BLaER1 treated with 17β-estradiol and CSF1 and Interleukin-3, amounts not matched to agents 10 nM and 100 nM (cell line): ENCODE measurements at regions not wholly inside any gene's neighbourhood (a gene's known extent, or its start where the extent isn't known, plus 50 kb on each side); places are given as distances from the start of the nearest gene placed in this dataset.

ENCODE experiments used
- H3K27ac ChIP-seq, 11 experiments: shearing (Covaris generic); formaldehyde crosslinking; 2 replicates each; pipeline ENCODE4 v1.8.1; 2022
- H3K27me3 ChIP-seq, 11 experiments: shearing (Covaris generic); formaldehyde crosslinking; 2 replicates each; pipeline ENCODE4 v1.8.1; 2022
- H3K36me3 ChIP-seq, 11 experiments: shearing (Covaris generic); formaldehyde crosslinking; 2 replicates each; pipeline ENCODE4 v1.8.1; 2022
- H3K4me1 ChIP-seq, 10 experiments: shearing (Covaris generic); formaldehyde crosslinking; 2 replicates each; pipeline ENCODE4 v1.8.1; 2022
- H3K4me2 ChIP-seq, 11 experiments: shearing (Covaris generic); formaldehyde crosslinking; 2 replicates each; pipeline ENCODE4 v1.8.1; 2022
- H3K4me3 ChIP-seq, 10 experiments: shearing (Covaris generic); formaldehyde crosslinking; 2 replicates each; pipeline ENCODE4 v1.8.1; 2022
- H3K9ac ChIP-seq, 11 experiments: shearing (Covaris generic); formaldehyde crosslinking; 2 replicates each; pipeline ENCODE4 v1.8.1; 2022
- H3K9me3 ChIP-seq, 11 experiments: shearing (Covaris generic); formaldehyde crosslinking; replicated peaks in 1 of 11; 2 replicates each; pipeline ENCODE4 v1.8.1; 2022
- H4K20me1 ChIP-seq, 11 experiments: shearing (Covaris generic); formaldehyde crosslinking; 2 replicates each; pipeline ENCODE4 v1.8.1; 2022
- Cebpa-rat ChIP-seq, 11 experiments: shearing (Covaris generic); IDR thresholded peaks; 2 replicates each; pipeline ENCODE4 v1.8.1; 2022

- Histone ChIP-seq H3K4me2 (no peak overlapping the region), H3K4me1 (no peaks in the 10 kb centered on the region), H3K4me3 (no peak overlapping the region), H4K20me1 (no peaks in the 10 kb centered on the region), H3K9me3 (peaks cover 0 to 12% (median 0%) of the 10 kb centered on the region in 11 experiments; a peak in 1 of 22 replicates), H3K27ac (no peak overlapping the region), H3K9ac (no peak overlapping the region), H3K27me3 (no peaks in the 10 kb centered on the region), H3K36me3 (no peaks in the 10 kb centered on the region)
- TF ChIP-seq Cebpa-rat (IDR thresholded peaks at IDR 0.05), result no peak
Observed at GRCh38 chr9:26462751-26463150, 429.9 kb downstream of the CAAP1 start.

DNA sequence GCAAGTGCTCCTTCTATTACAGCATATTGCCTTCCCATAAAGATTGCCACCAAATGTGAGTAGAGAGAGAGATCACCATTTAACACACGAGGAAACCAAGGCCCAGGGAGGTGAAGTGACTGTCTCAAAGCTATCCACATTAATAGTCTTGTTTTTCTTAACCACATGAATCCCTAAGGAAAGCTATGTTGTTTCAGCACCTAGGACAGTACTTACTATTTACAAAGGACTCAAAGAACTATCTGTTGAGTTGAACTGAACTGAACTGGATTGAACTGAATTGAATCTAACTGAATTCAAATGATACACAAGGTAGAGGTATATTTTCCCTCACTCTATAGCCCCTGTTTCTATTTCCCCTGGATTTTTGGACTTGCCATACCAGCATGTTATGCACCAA, 430.4 kb downstream of the CAAP1 start:
- Histone ChIP-seq H3K36me3 (no peaks in the 10 kb centered on the region), H4K20me1 (no peaks in the 10 kb centered on the region), H3K9ac (no peak overlapping the region), H3K9me3 (peaks cover 0 to 12% (median 0%) of the 10 kb centered on the region in 11 experiments; a peak in 1 of 22 replicates), H3K27me3 (no peaks in the 10 kb centered on the region), H3K4me1 (no peaks in the 10 kb centered on the region), H3K4me2 (no peak overlapping the region), H3K4me3 (no peak overlapping the region), H3K27ac (no peak overlapping the region)
- no peak for TF ChIP-seq Cebpa-rat (IDR thresholded peaks at IDR 0.05)

- no peak overlapping the region for H3K4me3 ChIP-seq
- H3K9ac ChIP-seq, result no peak overlapping the region
- TF ChIP-seq Cebpa-rat (IDR thresholded peaks at IDR 0.05), result no peak
- H3K4me1 ChIP-seq, result no peaks in the 10 kb centered on the region
- no peak overlapping the region for H3K4me2 ChIP-seq
- no peak overlapping the region for H3K27ac ChIP-seq
- H4K20me1 ChIP-seq, result no peaks in the 10 kb centered on the region
- no peaks in the 10 kb centered on the region for H3K36me3 ChIP-seq
- peaks cover 0 to 6% (median 0%) of the 10 kb centered on the region in 11 experiments; a peak in 1 of 22 replicates for H3K9me3 ChIP-seq
- no peaks in the 10 kb centered on the region for H3K27me3 ChIP-seq
Observed at GRCh38 chr9:26460624-26461023, 432.0 kb downstream of the CAAP1 start.

DNA sequence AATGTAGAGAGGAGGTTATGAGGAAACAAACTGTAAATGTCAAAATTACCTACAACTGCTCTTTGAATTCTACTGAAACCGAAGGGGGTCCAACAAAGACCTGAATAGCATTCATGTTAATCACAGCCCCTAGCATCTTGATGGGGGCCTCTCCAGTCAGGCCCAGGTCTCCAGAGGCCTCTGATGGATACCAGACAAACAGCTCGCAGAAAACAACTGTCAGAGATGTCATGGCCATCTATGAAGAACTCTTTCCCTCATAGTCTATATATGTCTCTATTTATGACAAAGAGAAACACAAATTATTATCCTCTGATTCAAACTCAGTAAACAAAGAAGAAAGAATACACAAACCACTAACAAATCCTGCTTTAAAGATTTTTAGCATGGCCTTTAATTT, 432.6 kb downstream of the CAAP1 start:
- no peaks in the 10 kb centered on the region for H3K27me3 ChIP-seq
- H3K9ac ChIP-seq, result no peak overlapping the region
- no peak overlapping the region for H3K27ac ChIP-seq
- no peak overlapping the region for H3K4me3 ChIP-seq
- no peak overlapping the region for H3K4me2 ChIP-seq
- no peaks in the 10 kb centered on the region for H3K4me1 ChIP-seq
- no peaks in the 10 kb centered on the region for H4K20me1 ChIP-seq
- no peak for TF ChIP-seq Cebpa-rat (IDR thresholded peaks at IDR 0.05)
- H3K36me3 ChIP-seq, result no peaks in the 10 kb centered on the region
- no peaks in the 10 kb centered on the region for H3K9me3 ChIP-seq

DNA sequence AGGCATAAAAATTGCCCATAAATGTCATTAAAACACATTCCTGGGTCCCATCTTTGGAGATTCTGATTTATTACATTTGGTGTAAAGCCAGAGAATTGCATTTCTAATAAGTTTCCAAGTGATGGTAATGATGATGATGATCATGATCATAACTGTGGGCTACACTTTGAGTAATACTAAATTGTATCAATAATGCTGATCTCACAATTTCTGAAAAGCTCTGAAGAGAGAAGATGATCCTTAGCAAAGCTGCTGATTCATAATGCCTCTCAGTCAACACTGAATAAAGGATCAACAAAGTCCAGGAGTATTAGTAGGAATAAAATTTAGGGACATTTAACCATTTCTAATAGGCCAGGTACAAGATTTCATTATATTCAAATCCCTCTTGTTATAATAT, 434.5 kb downstream of the CAAP1 start:
- H4K20me1 ChIP-seq, result no peaks in the 10 kb centered on the region
- no peaks in the 10 kb centered on the region for H3K4me1 ChIP-seq
- no peak overlapping the region for H3K27ac ChIP-seq
- no peak overlapping the region for H3K4me2 ChIP-seq
- H3K36me3 ChIP-seq, result no peaks in the 10 kb centered on the region
- TF ChIP-seq Cebpa-rat (IDR thresholded peaks at IDR 0.05), result no peak
- H3K4me3 ChIP-seq, result no peak overlapping the region
- no peaks in the 10 kb centered on the region for H3K9me3 ChIP-seq
- no peak overlapping the region for H3K9ac ChIP-seq
- H3K27me3 ChIP-seq, result no peaks in the 10 kb centered on the region

DNA sequence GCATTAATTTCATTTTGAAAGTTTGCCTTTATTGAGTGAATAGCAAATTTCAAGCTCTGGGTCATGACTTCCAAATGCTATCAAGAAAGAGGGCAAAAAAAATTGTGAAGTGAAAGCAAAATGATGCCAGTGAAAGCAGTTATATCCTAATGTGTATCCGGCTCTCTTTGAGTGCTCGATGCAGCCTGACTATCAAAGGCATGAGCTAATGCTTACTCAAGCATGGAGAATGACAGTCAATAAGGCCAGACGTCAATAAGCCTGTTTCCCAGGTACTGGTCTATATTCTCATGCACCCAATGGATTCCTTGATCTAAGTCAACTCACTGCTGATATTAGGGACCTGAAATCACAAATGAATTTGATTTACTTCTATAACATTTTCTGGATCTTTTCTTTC, 435.5 kb downstream of the CAAP1 start:
- no peak overlapping the region for H3K9ac ChIP-seq
- H3K27ac ChIP-seq, result no peak overlapping the region
- no peaks in the 10 kb centered on the region for H3K4me1 ChIP-seq
- no peak overlapping the region for H3K4me2 ChIP-seq
- no peaks in the 10 kb centered on the region for H4K20me1 ChIP-seq
- no peaks in the 10 kb centered on the region for H3K9me3 ChIP-seq
- H3K27me3 ChIP-seq, result no peaks in the 10 kb centered on the region
- no peak overlapping the region for H3K4me3 ChIP-seq
- TF ChIP-seq Cebpa-rat (IDR thresholded peaks at IDR 0.05), result no peak
- H3K36me3 ChIP-seq, result no peaks in the 10 kb centered on the region

- H3K4me1 ChIP-seq, result peaks cover 0 to 9% (median 3%) of the 10 kb centered on the region in 10 experiments; a peak in 7 of 20 replicates
- H3K4me2 ChIP-seq, result no peak overlapping the region
- H3K27ac ChIP-seq, result no peak overlapping the region
- H3K9me3 ChIP-seq, result no peaks in the 10 kb centered on the region
- H3K36me3 ChIP-seq, result no peaks in the 10 kb centered on the region
- no peak overlapping the region for H3K9ac ChIP-seq
- H3K4me3 ChIP-seq, result no peak overlapping the region
- no peak for TF ChIP-seq Cebpa-rat (IDR thresholded peaks at IDR 0.05)
- no peaks in the 10 kb centered on the region for H4K20me1 ChIP-seq
- H3K27me3 ChIP-seq, result no peaks in the 10 kb centered on the region
Observed at GRCh38 chr9:26439061-26439624, 453.5 kb downstream of the CAAP1 start.

DNA sequence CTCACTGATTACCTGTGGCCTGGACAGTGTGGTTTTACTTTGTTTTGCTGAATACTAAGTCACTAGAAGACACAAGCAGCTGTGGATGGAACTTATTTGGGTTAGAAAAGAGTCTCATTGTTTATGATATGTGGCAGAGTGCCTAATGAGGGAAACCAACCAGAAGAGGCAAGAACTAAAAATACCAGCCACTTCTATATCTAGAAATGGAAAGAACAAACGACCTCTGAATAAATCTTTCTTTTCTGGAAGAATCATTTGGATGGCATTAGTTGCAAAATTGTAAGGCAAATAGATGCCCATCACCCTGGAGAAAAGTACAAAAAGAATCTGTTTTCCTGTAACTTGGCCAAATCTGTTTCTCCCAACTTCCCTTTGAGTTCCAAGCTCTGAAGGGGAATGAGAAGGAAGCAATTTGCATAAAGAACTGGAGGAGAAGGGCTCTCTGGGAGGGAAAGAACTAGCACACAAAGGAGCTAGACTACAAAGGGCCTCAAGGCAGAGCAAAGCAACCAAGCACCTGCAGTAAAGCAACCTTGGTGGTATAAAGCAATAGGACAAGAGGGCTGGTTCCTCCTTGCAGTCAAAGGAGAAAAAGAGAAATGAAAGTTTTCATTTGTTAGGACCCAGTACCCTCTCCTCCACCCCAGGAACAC, 455.4 kb downstream of the CAAP1 start:
- no peaks in the 10 kb centered on the region for H3K9me3 ChIP-seq
- H4K20me1 ChIP-seq, result no peaks in the 10 kb centered on the region
- no peaks in the 10 kb centered on the region for H3K36me3 ChIP-seq
- peak overlapping the region in 2 of 11 experiments; percentile 4 to 21; a peak in 2 of 22 replicates for H3K4me2 ChIP-seq
- H3K9ac ChIP-seq, result no peak overlapping the region
- H3K4me3 ChIP-seq, result no peak overlapping the region
- TF ChIP-seq Cebpa-rat (IDR thresholded peaks at IDR 0.05), result no peak
- no peak overlapping the region for H3K27ac ChIP-seq
- H3K27me3 ChIP-seq, result no peaks in the 10 kb centered on the region
- peaks cover 0 to 9% (median 3%) of the 10 kb centered on the region in 10 experiments; a peak in 7 of 20 replicates for H3K4me1 ChIP-seq

GRCh38 chr9:26426551-26427131, 466.0 kb downstream of the CAAP1 start:
- H3K9ac ChIP-seq, result no peak overlapping the region
- no peaks in the 10 kb centered on the region for H3K27me3 ChIP-seq
- no peak for TF ChIP-seq Cebpa-rat (IDR thresholded peaks at IDR 0.05)
- no peak overlapping the region for H3K4me3 ChIP-seq
- no peaks in the 10 kb centered on the region; a peak in 3 of 22 replicates for H3K9me3 ChIP-seq
- no peaks in the 10 kb centered on the region for H4K20me1 ChIP-seq
- H3K36me3 ChIP-seq, result no peaks in the 10 kb centered on the region
- H3K4me2 ChIP-seq, result no peak overlapping the region
- H3K27ac ChIP-seq, result no peak overlapping the region
- no peaks in the 10 kb centered on the region for H3K4me1 ChIP-seq

DNA sequence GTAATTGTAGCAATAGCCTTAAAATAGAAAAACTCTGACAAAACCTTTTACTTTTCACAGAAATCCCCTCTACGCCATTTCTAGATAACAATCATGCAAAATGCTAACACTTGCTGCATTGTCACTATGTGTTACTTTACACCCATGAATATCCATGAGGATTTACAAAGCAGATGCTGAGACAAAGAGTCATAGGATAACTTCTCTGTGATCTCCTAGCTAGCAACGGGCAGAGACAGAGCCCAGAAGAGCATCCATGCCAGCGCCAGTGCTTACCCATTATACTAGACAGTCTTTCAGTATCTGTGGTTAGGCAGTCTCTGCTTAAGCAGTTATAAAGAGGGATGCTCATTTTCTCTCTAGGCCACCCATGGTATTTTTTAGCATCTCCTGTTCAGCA, 474.1 kb downstream of the CAAP1 start:
- Histone ChIP-seq H3K9ac (no peak overlapping the region), H3K4me2 (no peak overlapping the region), H3K9me3 (no peaks in the 10 kb centered on the region), H3K4me3 (no peak overlapping the region), H4K20me1 (no peaks in the 10 kb centered on the region), H3K4me1 (no peaks in the 10 kb centered on the region; a peak in 1 of 20 replicates), H3K27ac (no peak overlapping the region), H3K27me3 (no peaks in the 10 kb centered on the region), H3K36me3 (no peaks in the 10 kb centered on the region)
- TF ChIP-seq Cebpa-rat (IDR thresholded peaks at IDR 0.05), result no peak
